ENCODE measurements at regions not wholly inside any gene's neighbourhood (a gene's known extent, or its start where the extent isn't known, plus 50 kb on each side); places are given as distances from the start of the nearest gene placed in this dataset.

- TF ChIP-seq CTCF (IDR thresholded peaks at IDR 0.05) (no peak), EP300 (IDR thresholded peaks at IDR 0.05) (no peak), POLR2A (IDR thresholded peaks at IDR 0.05) (no peak)
Observed at GRCh38 chr2:12126318-12126717, 379.9 kb downstream of the LPIN1 start.

All from suprapubic skin (tissue), 3 donors.